ENCODE measurements at regions not wholly inside any gene's neighbourhood (a gene's known extent, or its start where the extent isn't known, plus 50 kb on each side); places are given as distances from the start of the nearest gene placed in this dataset.

- no peak overlapping the region for H2BK5ac ChIP-seq (ENCODE audit: low read depth, low read length, poor library complexity, severe bottlenecking)
- peaks cover 29% of the 10 kb centered on the region for H3K9me3 ChIP-seq (ENCODE audit: control insufficient read depth, insufficient read depth, low read length)
- no peak overlapping the region for H2BK20ac ChIP-seq (ENCODE audit: low read depth, low read length)
- no peak for TF ChIP-seq NFE2L2 (IDR thresholded peaks at IDR 0.05; ENCODE audit: low read depth, low read length)
- TF ChIP-seq MAZ (IDR thresholded peaks at IDR 0.05; ENCODE audit: borderline replicate concordance, low read depth, low read length) = no peak
- TF ChIP-seq USF2 (IDR thresholded peaks at IDR 0.05; ENCODE audit: low read depth, low read length) = no peak
- TF ChIP-seq CHD1 (IDR thresholded peaks at IDR 0.05; ENCODE audit: low read depth, low read length) = no peak
- TF ChIP-seq BHLHE40 (IDR thresholded peaks at IDR 0.05; ENCODE audit: low read depth, low read length) = no peak
- no peak for TF ChIP-seq RAD21 (IDR thresholded peaks at IDR 0.05; ENCODE audit: low read length)
- no peak for TF ChIP-seq CEBPB (IDR thresholded peaks at IDR 0.05; ENCODE audit: low read depth, low read length)
- no peak overlapping the region for H4K5ac ChIP-seq (ENCODE audit: low read depth, low read length)
- no peaks in the 10 kb centered on the region for H3K36me3 ChIP-seq (ENCODE audit: control insufficient read depth, insufficient read depth, low read length)
- no peak overlapping the region for H3K56ac ChIP-seq (ENCODE audit: extremely low read depth, insufficient read depth, low read length)
- no peak overlapping the region for H2AK9ac ChIP-seq (replicated peaks; ENCODE audit: low read depth, low read length, poor library complexity)
- H3K23ac ChIP-seq (ENCODE audit: low read depth, low read length) = no peak overlapping the region
- in situ Hi-C loops (cut with MboI; ENCODE audit: low sequenced_read_pairs) = no loop called here
- no peak overlapping the region for H3K4ac ChIP-seq (ENCODE audit: low read depth, low read length)
- BruUV-seq (replicated peaks) = no TSS peak
- H3K27me3 ChIP-seq (ENCODE audit: control insufficient read depth, insufficient read depth, low read length) = no peaks in the 10 kb centered on the region
- no peaks in the 10 kb centered on the region for H3K79me1 ChIP-seq (ENCODE audit: low read depth in 1 of 2, low read length in 2 of 2)
- no peak overlapping the region for H3K18ac ChIP-seq (ENCODE audit: low read depth, low read length)
- ChIA-PET CTCF (no interaction called here), POLR2A (ENCODE audit: unreplicated experiment) (no interaction called here)
- no peak overlapping the region for H3K14ac ChIP-seq (replicated peaks; ENCODE audit: low read depth, low read length)
- no peak overlapping the region for H2AK5ac ChIP-seq (ENCODE audit: low read depth, low read length)
- H3K4me1 ChIP-seq (ENCODE audit: control insufficient read depth, insufficient read depth, low read length) = no peaks in the 10 kb centered on the region
- no peaks in the 10 kb centered on the region for H3K9me1 ChIP-seq (ENCODE audit: insufficient read depth, low read length)
- intact Hi-C loops (cut with micrococcal nuclease) = no loop called here
- H4K91ac ChIP-seq (ENCODE audit: insufficient read depth, low read depth, low read length) = no peak overlapping the region
- no peak overlapping the region for H2AFZ ChIP-seq (replicated peaks; ENCODE audit: low read length, poor library complexity)
- WGBS, 2 experiments (ENCODE audit: extremely low coverage in 2 of 2, insufficient read length in 1 of 2) = no CpG with 5 or more reads among the region's 6 CpGs
- H2BK120ac ChIP-seq (ENCODE audit: low read depth, low read length) = no peak overlapping the region
- DNase-seq = no peak
- ATAC-seq (ENCODE audit: low read depth) = no peak
- H4K20me1 ChIP-seq (ENCODE audit: insufficient read depth, low read length) = no peaks in the 10 kb centered on the region
- no peak overlapping the region for H3K9ac ChIP-seq (ENCODE audit: low read depth, low read length)
- H3K4me2 ChIP-seq (ENCODE audit: low read depth, low read length) = no peak overlapping the region
- no peak overlapping the region for H3K27ac ChIP-seq (ENCODE audit: insufficient read depth, low read length)
- no peak overlapping the region for H2BK15ac ChIP-seq (ENCODE audit: low read depth, low read length)
- no peak overlapping the region for H3K4me3 ChIP-seq (ENCODE audit: insufficient read depth, low read depth, low read length)
- no peak overlapping the region for H4K8ac ChIP-seq (ENCODE audit: low read depth in 2 of 2, low read length in 2 of 2)
- dilution Hi-C loops (cut with HindIII; ENCODE audit: low sequenced_read_pairs, unreplicated experiment) = no loop called here
Measured at GRCh38 chr1:4028139-4028501, 128.0 kb upstream of the C1orf174 start.
